Effector CD4-positive, alpha-beta T cell (primary cell): ENCODE measurements at regions not wholly inside any gene's neighbourhood (a gene's known extent, or its start where the extent isn't known, plus 50 kb on each side); places are given as distances from the start of the nearest gene placed in this dataset.
"Not testable (repeated sequence)": the region's sequence is repeated elsewhere in the genome, so short reads cannot be mapped to it uniquely, and the experiment has no call there.

Experiments used
- DNase-seq: peaks from one replicate; pipeline ENCODE4 v3.0.0-alpha.2; 2020

- DNase-seq = no peak
Measured at GRCh38 chr6:154638369-154638768, 94.8 kb upstream of the SCAF8 start.

GRCh38 chr6:154639196-154639595 lies 94.0 kb upstream of the SCAF8 start:
- not testable (repeated sequence) for DNase-seq

GRCh38 chr6:154648188-154648887 lies 84.9 kb upstream of the SCAF8 start:
- DNase-seq = no peak

GRCh38 chr6:154648888-154649205 lies 84.4 kb upstream of the SCAF8 start:
- DNase-seq = no peak

- no peak for DNase-seq
Measured at GRCh38 chr6:154649721-154650120, 83.5 kb upstream of the SCAF8 start.

- DNase-seq = no peak
Measured at GRCh38 chr6:154650351-154650750, 82.9 kb upstream of the SCAF8 start.

GRCh38 chr6:154651656-154652055 lies 81.6 kb upstream of the SCAF8 start:
- no peak for DNase-seq

GRCh38 chr6:154653385-154653784 lies 79.8 kb upstream of the SCAF8 start:
- no peak for DNase-seq

GRCh38 chr6:154653853-154654252 lies 79.4 kb upstream of the SCAF8 start:
- DNase-seq = no peak

GRCh38 chr6:154656660-154657059 lies 76.6 kb upstream of the SCAF8 start:
- no peak for DNase-seq

- DNase-seq = no peak
Measured at GRCh38 chr6:154661768-154662167, 71.4 kb upstream of the SCAF8 start.

- DNase-seq = no peak
Measured at GRCh38 chr6:154664287-154664686, 68.9 kb upstream of the SCAF8 start.

- no peak for DNase-seq
Measured at GRCh38 chr6:154668156-154668555, 65.1 kb upstream of the SCAF8 start.

GRCh38 chr6:154672086-154672485 lies 61.1 kb upstream of the SCAF8 start:
- DNase-seq = no peak

GRCh38 chr6:154673919-154674318 lies 59.3 kb upstream of the SCAF8 start:
- no peak for DNase-seq

GRCh38 chr6:154675602-154676088 lies 57.6 kb upstream of the SCAF8 start:
- peak; percentile 83 for DNase-seq

GRCh38 chr6:154682633-154683125 lies 50.5 kb upstream of the SCAF8 start:
- no peak for DNase-seq
